ENCODE measurements at regions not wholly inside any gene's neighbourhood (a gene's known extent, or its start where the extent isn't known, plus 50 kb on each side); places are given as distances from the start of the nearest gene placed in this dataset.

DNA sequence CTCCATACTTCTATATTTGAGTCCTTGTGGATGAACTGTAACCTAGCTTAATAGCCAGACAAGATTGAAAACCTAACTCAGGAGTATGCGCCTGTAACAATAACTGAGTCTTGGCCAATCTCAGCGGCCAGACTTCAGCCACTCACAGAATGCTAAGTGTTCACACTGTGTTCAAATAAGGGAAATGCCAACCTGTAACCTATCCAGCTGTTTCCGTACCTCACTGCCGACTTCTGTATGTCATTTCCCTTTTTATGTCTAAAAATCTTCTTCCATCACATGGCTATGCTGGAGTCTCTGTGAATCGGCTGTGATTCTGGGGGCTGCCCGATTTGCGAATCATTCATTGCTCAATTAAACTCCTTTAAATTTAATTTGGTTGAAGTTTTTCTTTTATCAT is 169.2 kb downstream of the NFKBIZ start:
- no peak overlapping the region for H3K27ac Mint-ChIP-seq
- H3K9me3 Mint-ChIP-seq = no peaks in the 10 kb centered on the region
- H3K36me3 Mint-ChIP-seq (ENCODE audit: low read depth) = no peaks in the 10 kb centered on the region
- TF ChIP-seq, protein P1, sequence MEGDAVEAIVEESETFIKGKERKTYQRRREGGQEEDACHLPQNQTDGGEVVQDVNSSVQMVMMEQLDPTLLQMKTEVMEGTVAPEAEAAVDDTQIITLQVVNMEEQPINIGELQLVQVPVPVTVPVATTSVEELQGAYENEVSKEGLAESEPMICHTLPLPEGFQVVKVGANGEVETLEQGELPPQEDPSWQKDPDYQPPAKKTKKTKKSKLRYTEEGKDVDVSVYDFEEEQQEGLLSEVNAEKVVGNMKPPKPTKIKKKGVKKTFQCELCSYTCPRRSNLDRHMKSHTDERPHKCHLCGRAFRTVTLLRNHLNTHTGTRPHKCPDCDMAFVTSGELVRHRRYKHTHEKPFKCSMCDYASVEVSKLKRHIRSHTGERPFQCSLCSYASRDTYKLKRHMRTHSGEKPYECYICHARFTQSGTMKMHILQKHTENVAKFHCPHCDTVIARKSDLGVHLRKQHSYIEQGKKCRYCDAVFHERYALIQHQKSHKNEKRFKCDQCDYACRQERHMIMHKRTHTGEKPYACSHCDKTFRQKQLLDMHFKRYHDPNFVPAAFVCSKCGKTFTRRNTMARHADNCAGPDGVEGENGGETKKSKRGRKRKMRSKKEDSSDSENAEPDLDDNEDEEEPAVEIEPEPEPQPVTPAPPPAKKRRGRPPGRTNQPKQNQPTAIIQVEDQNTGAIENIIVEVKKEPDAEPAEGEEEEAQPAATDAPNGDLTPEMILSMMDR (IDR thresholded peaks at IDR 0.05) = no peak
- DNase-seq = no peak
- no peaks in the 10 kb centered on the region for H3K4me1 Mint-ChIP-seq
- H3K4me3 Mint-ChIP-seq = no peak overlapping the region
- peaks cover 4% of the 10 kb centered on the region for H3K27me3 Mint-ChIP-seq (ENCODE audit: low read depth, poor library complexity)

DNA sequence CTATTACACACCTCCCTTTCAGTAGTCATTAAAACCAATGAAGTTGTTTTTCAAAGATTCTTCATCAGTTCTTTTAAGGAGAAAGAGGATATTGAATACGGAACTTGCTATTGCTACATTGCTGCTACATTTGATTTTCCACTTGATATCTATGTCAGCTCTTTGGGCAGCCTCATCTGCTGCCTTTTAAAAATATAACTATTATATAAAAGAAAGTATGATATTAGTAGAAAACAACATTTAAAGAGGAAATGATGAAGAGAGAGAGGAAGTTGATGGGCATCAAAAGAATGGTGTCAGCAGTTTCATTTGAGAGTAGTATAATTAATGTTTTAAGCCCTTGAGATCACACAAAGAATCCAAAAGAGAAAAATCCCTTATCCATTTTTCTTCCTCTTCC is 171.4 kb downstream of the NFKBIZ start:
- Mint-ChIP-seq H3K4me1 (no peaks in the 10 kb centered on the region), H3K9me3 (no peaks in the 10 kb centered on the region), H3K36me3 (ENCODE audit: low read depth) (no peaks in the 10 kb centered on the region), H3K27ac (no peak overlapping the region), H3K4me3 (no peak overlapping the region), H3K27me3 (ENCODE audit: low read depth, poor library complexity) (peaks cover 4% of the 10 kb centered on the region)
- DNase-seq = no peak
- TF ChIP-seq, protein P1 (IDR thresholded peaks at IDR 0.05) = no peak

DNA sequence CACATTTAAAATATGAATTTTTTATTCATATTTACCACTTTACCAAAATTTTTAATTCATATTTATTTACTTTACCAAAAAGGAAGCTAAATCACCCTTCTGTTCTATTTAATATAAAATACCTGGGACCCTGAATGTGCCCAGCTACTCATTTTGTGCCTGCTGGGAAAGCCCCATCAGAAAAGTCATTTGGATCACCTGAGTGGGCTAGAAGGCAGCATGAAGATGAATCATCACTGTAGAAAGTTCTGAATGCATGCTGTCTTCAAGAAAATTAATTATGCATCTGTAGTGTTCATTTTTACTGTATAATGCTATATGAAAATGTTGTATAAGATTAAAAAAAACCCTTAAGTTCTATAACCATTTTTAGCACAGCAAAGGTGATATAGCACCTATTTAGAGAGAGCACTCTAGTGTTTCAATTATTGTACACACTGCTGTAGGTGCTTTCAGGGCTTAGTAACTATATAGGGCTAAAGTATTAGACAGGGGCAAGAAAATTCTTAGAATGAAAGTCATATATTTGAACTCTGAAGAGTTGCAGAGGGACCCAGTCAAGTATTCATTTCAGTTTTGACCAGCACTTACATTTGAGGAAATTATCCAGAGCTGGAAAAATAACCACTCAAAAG is 175.1 kb downstream of the NFKBIZ start:
- H3K4me3 Mint-ChIP-seq = no peak overlapping the region
- H3K36me3 Mint-ChIP-seq (ENCODE audit: low read depth) = no peaks in the 10 kb centered on the region
- H3K9me3 Mint-ChIP-seq = no peaks in the 10 kb centered on the region
- DNase-seq = no peak
- no peak overlapping the region for H3K27ac Mint-ChIP-seq
- H3K4me1 Mint-ChIP-seq = no peaks in the 10 kb centered on the region
- peaks cover 4% of the 10 kb centered on the region for H3K27me3 Mint-ChIP-seq (ENCODE audit: low read depth, poor library complexity)
- TF ChIP-seq, protein P1 (IDR thresholded peaks at IDR 0.05) = no peak

DNA sequence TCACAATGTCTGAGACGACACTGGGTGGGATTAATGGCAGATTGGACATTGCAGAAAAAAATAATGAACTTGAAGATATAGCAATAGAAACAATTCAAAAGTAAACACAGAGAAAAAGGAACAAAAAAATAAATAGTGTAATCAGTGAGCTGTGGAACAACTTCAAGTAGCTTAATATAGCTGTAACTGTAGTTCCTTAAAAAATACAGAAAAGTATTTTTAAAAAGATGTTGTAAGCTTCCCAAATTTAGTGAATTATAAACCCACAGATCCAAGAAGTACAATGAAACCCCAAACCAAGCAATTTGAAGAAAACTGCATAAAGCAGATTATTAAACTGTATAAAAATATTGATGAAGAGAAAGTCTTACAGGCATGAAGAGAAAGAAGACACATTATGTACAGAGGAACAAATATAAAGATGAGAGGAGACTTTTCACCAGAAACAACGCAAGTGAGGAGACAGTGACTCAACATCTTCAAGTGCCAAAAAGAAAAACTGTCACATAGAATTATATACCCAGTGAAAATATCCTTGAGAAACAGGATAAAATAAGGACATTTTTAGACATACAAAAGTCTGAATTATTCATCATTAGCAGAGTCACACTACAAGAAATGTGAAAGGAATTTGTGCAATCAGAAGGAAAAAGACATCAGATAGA is 176.4 kb downstream of the NFKBIZ start:
- TF ChIP-seq, protein P1 (IDR thresholded peaks at IDR 0.05) = no peak
- H3K4me1 Mint-ChIP-seq = no peaks in the 10 kb centered on the region
- H3K9me3 Mint-ChIP-seq = no peaks in the 10 kb centered on the region
- no peak overlapping the region for H3K4me3 Mint-ChIP-seq
- no peaks in the 10 kb centered on the region for H3K36me3 Mint-ChIP-seq (ENCODE audit: low read depth)
- no peak for DNase-seq
- no peak overlapping the region for H3K27ac Mint-ChIP-seq
- no peaks in the 10 kb centered on the region for H3K27me3 Mint-ChIP-seq (ENCODE audit: low read depth, poor library complexity)

DNA sequence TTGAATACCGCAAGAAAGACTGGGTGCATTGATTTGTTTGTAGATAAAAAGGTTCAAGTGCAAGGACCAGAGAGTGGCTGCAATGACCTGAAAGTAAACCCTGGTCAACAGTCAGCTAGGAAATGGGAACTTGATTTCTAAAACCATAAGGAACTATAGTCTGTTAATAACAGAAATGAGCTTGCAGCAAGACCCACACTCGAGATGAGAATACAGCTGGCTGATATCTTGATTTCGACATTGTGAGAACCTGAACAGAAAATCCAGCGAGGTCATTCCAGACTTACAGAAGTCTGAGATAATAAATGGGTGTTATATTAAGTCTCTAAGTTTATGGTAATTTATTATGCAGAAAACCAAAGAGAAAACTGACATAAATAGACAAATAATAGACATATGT is 177.3 kb downstream of the NFKBIZ start:
- Mint-ChIP-seq H3K27ac (no peak overlapping the region), H3K27me3 (ENCODE audit: low read depth, poor library complexity) (no peaks in the 10 kb centered on the region), H3K9me3 (no peaks in the 10 kb centered on the region), H3K36me3 (ENCODE audit: low read depth) (no peaks in the 10 kb centered on the region), H3K4me3 (no peak overlapping the region), H3K4me1 (no peaks in the 10 kb centered on the region)
- DNase-seq = no peak
- TF ChIP-seq, protein P1 (IDR thresholded peaks at IDR 0.05) = no peak

DNA sequence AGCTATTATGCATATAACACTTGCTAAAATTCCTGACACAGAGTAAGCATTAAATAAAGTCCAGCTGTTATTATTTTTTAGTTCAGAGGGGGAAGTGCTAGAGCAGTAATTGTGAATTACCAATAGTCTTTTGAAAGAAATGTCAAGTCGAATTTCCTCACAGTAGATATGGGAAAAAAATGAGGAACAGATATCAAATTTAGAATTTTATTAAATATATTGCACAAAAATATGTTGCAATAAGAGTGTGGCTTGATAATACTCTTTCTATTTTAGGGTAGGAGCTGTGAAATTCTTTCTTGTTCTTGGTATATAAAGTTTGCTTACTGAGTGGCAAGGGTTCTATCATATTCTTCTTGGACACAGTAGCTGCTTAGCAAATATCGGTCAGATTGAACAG is 181.3 kb downstream of the NFKBIZ start:
- no peaks in the 10 kb centered on the region for H3K36me3 Mint-ChIP-seq (ENCODE audit: low read depth)
- H3K4me3 Mint-ChIP-seq = no peak overlapping the region
- no peak overlapping the region for H3K27ac Mint-ChIP-seq
- no peaks in the 10 kb centered on the region for H3K4me1 Mint-ChIP-seq
- DNase-seq = no peak
- TF ChIP-seq, protein P1 (IDR thresholded peaks at IDR 0.05) = no peak
- H3K9me3 Mint-ChIP-seq = no peaks in the 10 kb centered on the region
- no peaks in the 10 kb centered on the region for H3K27me3 Mint-ChIP-seq (ENCODE audit: low read depth, poor library complexity)
